A549 (cell line): ENCODE measurements at regions not wholly inside any gene's neighbourhood (a gene's known extent, or its start where the extent isn't known, plus 50 kb on each side); places are given as distances from the start of the nearest gene placed in this dataset.

ENCODE experiments used
- CTCF ChIP-seq: fragments of >200 bp; sonication (Bioruptor Twin); formaldehyde crosslinking; IDR thresholded peaks from 3 replicates; pipeline ENCODE4 v1.5.1; 2016
- RARB ChIP-seq: fragments of 250-450 bp; sonication (Bioruptor Pico); IDR thresholded peaks from 2 replicates; pipeline ENCODE4 v1.8.0; 2021; ENCODE audit warnings: mild to moderate bottlenecking, moderate library complexity

GRCh38 chr11:70567680-70568034 lies 169.3 kb downstream of the CTTN start:
- TF ChIP-seq CTCF: no peak
- TF ChIP-seq RARB (CRISPR knock-in tag): no peak
